Astrocyte of the cerebellum (primary cell): ENCODE measurements at regions not wholly inside any gene's neighbourhood (a gene's known extent, or its start where the extent isn't known, plus 50 kb on each side); places are given as distances from the start of the nearest gene placed in this dataset.
"Not testable (repeated sequence)": the region's sequence is repeated elsewhere in the genome, so short reads cannot be mapped to it uniquely, and the experiment has no call there.

Experiments used
- DNase-seq: peaks from one replicate; pipeline ENCODE4 v3.0.0-alpha.2; 2011; ENCODE audit warnings: low read depth
- H3K4me3 ChIP-seq: 2 replicates; pipeline ENCODE4 v1.5.1; 2011; ENCODE audit warnings: mild to moderate bottlenecking, low read depth, low read length, moderate library complexity
- in situ Hi-C: cut with HindIII; loops from 2 replicates; pipeline ENCODE4 v1.10.0; 2017; ENCODE audit warnings: low sequenced_read_pairs
- TF ChIP-seq, protein P1 (sequence below): IDR thresholded peaks from 2 replicates; pipeline ENCODE4 v1.5.1; 2012; ENCODE audit warnings: low read length, low read depth, moderate library complexity, mild to moderate bottlenecking; ENCODE audit errors: missing control alignments

DNA sequence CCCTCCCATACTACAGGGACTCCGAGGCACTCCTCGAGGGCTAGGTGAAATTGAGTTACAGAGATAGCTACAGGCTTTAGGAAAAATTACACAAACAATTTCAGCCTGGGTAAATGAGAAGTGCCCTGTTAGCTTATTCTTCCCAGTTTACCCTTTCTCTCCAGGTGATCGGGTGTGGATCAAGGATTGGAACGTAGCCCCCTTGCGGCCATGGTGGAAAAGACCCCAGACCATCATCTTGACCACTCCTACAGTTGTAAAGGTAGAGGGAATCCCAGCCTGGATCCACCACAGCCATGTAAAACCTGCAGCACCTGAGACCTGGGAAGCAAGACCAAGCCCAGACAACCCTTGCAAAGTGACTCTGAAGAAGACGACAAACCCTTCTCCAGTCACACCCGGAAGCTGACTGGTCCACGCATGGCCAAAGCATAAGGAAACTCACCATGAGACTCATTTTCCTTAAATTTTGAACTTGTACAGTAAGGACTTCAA lies 600.6 kb downstream of the UQCRFS1 start:
- H3K4me3 ChIP-seq = no peak overlapping the region
- no peak for DNase-seq
- in situ Hi-C loops = no loop called here
- TF ChIP-seq, protein P1, sequence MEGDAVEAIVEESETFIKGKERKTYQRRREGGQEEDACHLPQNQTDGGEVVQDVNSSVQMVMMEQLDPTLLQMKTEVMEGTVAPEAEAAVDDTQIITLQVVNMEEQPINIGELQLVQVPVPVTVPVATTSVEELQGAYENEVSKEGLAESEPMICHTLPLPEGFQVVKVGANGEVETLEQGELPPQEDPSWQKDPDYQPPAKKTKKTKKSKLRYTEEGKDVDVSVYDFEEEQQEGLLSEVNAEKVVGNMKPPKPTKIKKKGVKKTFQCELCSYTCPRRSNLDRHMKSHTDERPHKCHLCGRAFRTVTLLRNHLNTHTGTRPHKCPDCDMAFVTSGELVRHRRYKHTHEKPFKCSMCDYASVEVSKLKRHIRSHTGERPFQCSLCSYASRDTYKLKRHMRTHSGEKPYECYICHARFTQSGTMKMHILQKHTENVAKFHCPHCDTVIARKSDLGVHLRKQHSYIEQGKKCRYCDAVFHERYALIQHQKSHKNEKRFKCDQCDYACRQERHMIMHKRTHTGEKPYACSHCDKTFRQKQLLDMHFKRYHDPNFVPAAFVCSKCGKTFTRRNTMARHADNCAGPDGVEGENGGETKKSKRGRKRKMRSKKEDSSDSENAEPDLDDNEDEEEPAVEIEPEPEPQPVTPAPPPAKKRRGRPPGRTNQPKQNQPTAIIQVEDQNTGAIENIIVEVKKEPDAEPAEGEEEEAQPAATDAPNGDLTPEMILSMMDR = no peak

DNA sequence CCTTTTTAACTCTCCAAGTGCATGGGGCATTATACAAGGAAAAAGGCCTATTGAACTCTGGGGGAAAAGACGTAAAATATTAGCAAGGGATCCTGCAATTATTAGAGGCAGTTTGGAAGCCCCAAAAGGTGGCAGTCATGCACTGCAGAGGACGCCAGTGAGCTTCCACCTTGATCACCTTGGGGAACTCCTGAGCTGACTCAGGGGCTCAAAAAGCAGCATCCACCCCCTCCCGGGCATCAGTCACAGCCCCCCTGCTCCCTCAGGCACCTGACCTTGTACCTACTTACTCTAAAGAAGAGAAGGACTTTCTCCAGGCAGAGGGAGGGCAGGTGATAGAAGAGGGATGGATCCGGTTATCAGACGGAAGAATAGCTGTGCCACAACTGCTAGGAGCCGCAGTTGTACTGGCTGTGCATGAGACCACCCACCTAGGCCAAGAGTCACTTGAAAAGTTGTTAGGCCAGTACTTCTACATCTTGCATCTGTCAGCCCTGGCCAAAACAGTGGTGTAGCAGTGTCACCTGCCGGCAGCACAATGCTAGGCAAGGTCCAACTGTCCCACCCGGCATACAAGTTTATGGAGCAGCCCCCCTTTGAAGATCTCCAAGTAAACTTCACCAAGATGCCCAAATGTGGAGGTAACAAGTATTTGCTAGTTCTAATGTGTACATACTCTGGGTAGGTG lies 601.6 kb downstream of the UQCRFS1 start:
- DNase-seq, in situ Hi-C loops, H3K4me3 ChIP-seq: not testable (repeated sequence)

DNA sequence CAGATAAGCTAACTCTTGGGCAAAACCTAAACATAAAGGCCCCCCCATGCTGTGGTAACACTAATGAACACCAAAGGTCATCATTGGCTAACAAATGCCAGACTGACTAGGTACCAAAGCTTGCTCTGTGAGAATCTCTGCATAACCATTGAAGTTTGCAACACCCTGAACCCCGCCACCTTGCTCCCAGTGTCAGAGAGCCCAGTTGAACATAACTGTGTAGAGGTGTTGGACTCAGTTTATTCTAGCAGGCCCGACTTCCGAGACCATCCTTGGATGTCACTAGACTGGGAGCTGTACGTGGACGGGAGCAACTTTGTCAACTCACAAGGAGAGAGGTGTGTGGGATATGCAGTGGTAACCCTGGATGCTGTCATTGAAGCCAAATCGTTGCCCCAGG lies 602.2 kb downstream of the UQCRFS1 start:
- in situ Hi-C loops = no loop called here
- no peak overlapping the region for H3K4me3 ChIP-seq
- no peak for DNase-seq
- TF ChIP-seq, protein P1 = no peak

DNA sequence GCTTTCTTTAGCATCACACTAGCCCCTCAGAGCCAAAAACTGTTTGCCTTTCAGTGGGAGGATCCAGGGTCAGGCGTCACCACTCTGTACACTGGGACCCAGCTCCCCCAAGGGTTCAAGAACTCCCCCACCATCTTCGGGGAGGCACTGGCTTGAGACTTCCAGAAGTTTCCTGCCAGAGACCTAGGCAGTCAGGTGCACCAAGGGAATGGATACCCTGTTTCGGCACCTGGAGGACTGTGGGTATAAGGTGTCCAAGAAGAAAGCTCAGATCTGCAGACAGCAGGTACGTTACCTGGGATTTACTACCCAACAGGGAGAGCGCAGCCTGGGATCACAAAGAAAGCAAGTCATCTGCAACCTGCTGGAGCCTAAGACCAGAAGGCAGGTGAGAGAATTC lies 603.0 kb downstream of the UQCRFS1 start:
- no peak overlapping the region for H3K4me3 ChIP-seq
- TF ChIP-seq, protein P1 = no peak
- in situ Hi-C loops = no loop called here
- DNase-seq = no peak

DNA sequence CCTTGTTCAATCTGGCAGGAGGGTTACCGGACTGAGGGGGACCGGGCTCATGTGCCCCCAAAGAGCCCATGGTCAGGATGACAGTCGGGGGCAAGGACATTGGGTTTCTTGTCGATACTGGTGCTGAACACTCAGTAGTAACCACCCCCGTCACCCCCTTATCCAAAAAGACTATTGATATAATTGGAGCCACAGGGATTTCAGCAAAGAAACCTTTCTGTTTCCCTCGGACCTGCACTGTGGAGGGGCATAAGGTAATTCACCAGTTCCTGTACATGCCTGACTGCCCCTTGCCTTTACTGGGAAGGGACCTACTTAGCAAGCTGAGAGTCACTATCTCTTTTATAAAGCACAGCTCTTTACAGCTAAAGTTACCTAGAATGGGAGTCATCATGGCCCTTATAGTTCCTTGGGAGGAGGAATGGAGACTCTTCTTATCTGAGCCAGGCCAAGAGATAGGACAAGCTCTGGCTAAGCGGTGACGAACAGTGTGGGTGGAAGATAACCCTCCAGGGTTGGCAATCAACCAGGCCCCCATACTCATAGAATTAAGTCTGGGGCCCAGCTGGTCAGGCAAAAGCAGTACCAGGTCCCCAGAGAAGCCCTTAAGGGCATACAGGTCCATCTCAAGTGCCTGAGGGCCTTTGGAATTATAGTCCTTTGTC lies 603.7 kb downstream of the UQCRFS1 start:
- no peak overlapping the region for H3K4me3 ChIP-seq
- TF ChIP-seq, protein P1 = no peak
- DNase-seq = no peak
- in situ Hi-C loops = no loop called here

DNA sequence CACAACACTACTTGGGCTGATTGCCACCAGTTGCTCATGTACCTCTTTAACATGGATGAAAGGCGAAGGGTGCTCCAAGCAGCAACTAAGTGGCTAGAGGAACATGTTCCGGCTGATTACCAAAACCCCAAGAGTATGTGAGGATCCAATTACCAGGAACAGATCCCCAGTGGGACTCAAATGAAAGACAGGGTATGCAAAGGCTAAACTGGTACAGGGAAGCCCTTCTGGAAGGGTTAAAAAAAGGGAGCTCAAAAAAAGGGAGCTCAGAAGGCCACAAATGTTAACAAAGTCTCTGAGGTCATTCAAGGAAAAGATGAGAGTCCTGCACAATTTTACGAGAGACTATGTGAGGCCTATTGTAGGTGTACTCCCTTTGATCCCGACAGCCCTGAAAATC lies 604.7 kb downstream of the UQCRFS1 start:
- TF ChIP-seq, protein P1 = no peak
- DNase-seq = no peak
- no peak overlapping the region for H3K4me3 ChIP-seq
- in situ Hi-C loops = no loop called here

DNA sequence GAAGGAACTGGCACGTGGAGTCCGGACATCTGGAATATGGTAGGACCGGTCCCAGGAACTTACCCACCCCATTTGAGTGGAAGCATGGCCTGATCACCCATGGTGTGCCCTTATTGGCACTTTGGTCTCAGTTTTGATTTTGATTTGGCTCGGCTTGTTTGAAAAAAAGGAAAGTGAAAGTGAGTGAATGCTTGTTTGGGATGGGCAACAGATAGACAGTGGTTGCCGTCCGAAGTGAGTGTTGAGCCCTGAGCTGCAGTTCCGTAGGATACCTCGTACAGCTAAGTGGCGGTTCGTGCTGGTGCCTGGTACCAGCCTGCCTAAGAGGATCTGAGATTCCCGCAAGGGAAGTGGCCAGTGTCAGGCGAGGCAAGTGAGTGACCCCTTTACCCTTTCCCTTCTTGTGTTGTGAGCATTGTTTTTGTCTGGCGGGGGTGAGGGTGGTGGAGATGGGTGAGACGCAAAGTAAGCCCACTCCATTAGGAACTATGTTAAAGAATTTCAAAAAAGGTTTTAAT lies 605.8 kb downstream of the UQCRFS1 start:
- no peak for DNase-seq
- in situ Hi-C loops = no loop called here
- no peak overlapping the region for H3K4me3 ChIP-seq
- TF ChIP-seq, protein P1 = no peak
